ENCODE measurements at regions not wholly inside any gene's neighbourhood (a gene's known extent, or its start where the extent isn't known, plus 50 kb on each side); places are given as distances from the start of the nearest gene placed in this dataset.

DNA sequence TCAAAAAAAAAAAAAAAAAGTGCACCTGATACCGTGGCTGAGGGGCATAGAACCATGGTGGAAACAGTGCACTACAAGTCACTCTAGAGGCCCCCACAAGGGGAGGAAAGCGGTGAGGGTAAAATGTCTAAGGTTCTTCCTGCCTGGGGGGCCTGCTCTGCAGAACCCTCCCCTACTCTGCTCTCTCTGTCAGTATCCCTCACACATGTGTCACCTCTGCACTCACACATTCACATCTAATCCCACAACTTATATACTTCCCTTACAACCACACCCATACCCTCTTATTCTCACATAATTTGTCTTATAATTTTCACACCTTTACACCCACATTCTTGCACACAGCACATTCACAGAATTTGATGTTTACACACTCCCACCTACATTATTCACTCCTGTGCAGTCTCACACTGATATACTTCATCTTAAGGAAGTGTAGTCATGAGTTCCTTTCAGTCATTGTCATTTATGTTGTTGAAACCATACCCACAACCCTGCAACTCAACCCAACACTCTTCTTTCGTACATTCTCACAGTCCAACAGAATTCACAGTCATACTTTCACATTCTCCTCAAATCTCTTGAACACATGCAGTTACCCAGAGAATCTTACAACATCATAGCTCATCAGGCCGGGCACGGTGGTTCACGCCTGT lies 68.0 kb upstream of the PAX2 start:
- Histone ChIP-seq H4K20me1 (ENCODE audit: insufficient read depth, low read length) (no peaks in the 10 kb centered on the region), H3K4me3 (replicated peaks in 1 of 3; ENCODE audit: low read depth in 2 of 3, low read length in 3 of 3) (no peak overlapping the region), H3K4me1 (ENCODE audit: control insufficient read depth in 1 of 2, insufficient read depth in 2 of 2, low read length in 2 of 2) (no peaks in the 10 kb centered on the region), H3K9me3 (replicated peaks in 1 of 2; ENCODE audit: control insufficient read depth in 1 of 2, insufficient read depth in 1 of 2, low read length in 2 of 2) (peaks cover 0 to 1% of the 10 kb centered on the region in 2 donors), H3K27me3 (ENCODE audit: control insufficient read depth in 2 of 2, insufficient read depth in 2 of 2, low read length in 2 of 2) (peaks cover 46 to 66% of the 10 kb centered on the region in 2 donors), H3K36me3 (replicated peaks in 1 of 2; ENCODE audit: control insufficient read depth in 1 of 2, insufficient read depth in 2 of 2, low read length in 2 of 2) (no peaks in the 10 kb centered on the region), H3K79me2 (ENCODE audit: insufficient read depth, low read length) (no peaks in the 10 kb centered on the region), H3K4me2 (replicated peaks; ENCODE audit: extremely low read depth, low read length, poor library complexity, severe bottlenecking) (no peak overlapping the region), H2AFZ (ENCODE audit: insufficient read depth, low read depth, low read length, poor library complexity, severe bottlenecking) (no peak overlapping the region), H3K9ac (ENCODE audit: insufficient read depth, low read length, poor library complexity, severe bottlenecking) (no peak overlapping the region), H3K27ac (ENCODE audit: low read depth in 1 of 2, low read length in 2 of 2) (no peak overlapping the region)
- intact Hi-C loops (cut with micrococcal nuclease), result no loop called here
- Mint-ChIP-seq H3K36me3 (no peaks in the 10 kb centered on the region), H3K27ac (no peak overlapping the region), H3K9me3 (peaks cover 0 to 3% (median 0%) of the 10 kb centered on the region in 7 donors), H3K4me3 (no peak overlapping the region), H3K27me3 (ENCODE audit: low read depth in 3 of 3) (peaks cover 56 to 76% (median 62%) of the 10 kb centered on the region in 3 donors), H3K4me1 (no peaks in the 10 kb centered on the region)
- DNase-seq, result no peak
- WGBS (ENCODE audit: insufficient coverage), result 100% methylated on average over 1 of the region's 6 CpGs
- TF ChIP-seq, protein P1, sequence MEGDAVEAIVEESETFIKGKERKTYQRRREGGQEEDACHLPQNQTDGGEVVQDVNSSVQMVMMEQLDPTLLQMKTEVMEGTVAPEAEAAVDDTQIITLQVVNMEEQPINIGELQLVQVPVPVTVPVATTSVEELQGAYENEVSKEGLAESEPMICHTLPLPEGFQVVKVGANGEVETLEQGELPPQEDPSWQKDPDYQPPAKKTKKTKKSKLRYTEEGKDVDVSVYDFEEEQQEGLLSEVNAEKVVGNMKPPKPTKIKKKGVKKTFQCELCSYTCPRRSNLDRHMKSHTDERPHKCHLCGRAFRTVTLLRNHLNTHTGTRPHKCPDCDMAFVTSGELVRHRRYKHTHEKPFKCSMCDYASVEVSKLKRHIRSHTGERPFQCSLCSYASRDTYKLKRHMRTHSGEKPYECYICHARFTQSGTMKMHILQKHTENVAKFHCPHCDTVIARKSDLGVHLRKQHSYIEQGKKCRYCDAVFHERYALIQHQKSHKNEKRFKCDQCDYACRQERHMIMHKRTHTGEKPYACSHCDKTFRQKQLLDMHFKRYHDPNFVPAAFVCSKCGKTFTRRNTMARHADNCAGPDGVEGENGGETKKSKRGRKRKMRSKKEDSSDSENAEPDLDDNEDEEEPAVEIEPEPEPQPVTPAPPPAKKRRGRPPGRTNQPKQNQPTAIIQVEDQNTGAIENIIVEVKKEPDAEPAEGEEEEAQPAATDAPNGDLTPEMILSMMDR (IDR thresholded peaks at IDR 0.05), result no peak

DNA sequence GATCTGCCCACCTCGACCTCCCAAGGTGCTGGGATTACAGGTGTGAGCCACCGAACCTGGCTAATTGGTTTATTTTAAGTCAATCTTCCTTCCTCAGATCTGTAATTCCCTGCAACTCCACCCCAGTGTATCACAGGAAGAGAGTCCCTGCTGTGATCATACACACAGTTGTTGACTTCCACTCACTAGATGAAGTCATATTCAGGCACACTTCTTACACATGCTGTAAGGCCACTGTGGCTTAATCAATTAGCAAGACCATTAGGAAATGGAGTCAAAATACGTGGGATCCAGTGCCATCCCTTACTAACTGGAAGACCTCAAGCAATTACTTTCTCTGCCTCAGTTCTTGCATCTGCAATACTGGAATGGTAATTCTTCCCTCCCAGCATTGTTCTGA lies 66.1 kb upstream of the PAX2 start:
- Histone ChIP-seq H3K4me1 (ENCODE audit: control insufficient read depth in 1 of 2, insufficient read depth in 2 of 2, low read length in 2 of 2) (no peaks in the 10 kb centered on the region), H3K27ac (ENCODE audit: low read depth in 1 of 2, low read length in 2 of 2) (no peak overlapping the region), H3K9me3 (replicated peaks in 1 of 2; ENCODE audit: control insufficient read depth in 1 of 2, insufficient read depth in 1 of 2, low read length in 2 of 2) (peaks cover 0 to 9% of the 10 kb centered on the region in 2 donors), H3K4me2 (replicated peaks; ENCODE audit: extremely low read depth, low read length, poor library complexity, severe bottlenecking) (no peak overlapping the region), H4K20me1 (ENCODE audit: insufficient read depth, low read length) (no peaks in the 10 kb centered on the region), H2AFZ (ENCODE audit: insufficient read depth, low read depth, low read length, poor library complexity, severe bottlenecking) (no peak overlapping the region), H3K9ac (ENCODE audit: insufficient read depth, low read length, poor library complexity, severe bottlenecking) (no peak overlapping the region), H3K79me2 (ENCODE audit: insufficient read depth, low read length) (no peaks in the 10 kb centered on the region), H3K36me3 (replicated peaks in 1 of 2; ENCODE audit: control insufficient read depth in 1 of 2, insufficient read depth in 2 of 2, low read length in 2 of 2) (no peaks in the 10 kb centered on the region), H3K27me3 (ENCODE audit: control insufficient read depth in 2 of 2, insufficient read depth in 2 of 2, low read length in 2 of 2) (peaks cover 53 to 70% of the 10 kb centered on the region in 2 donors), H3K4me3 (replicated peaks in 1 of 3; ENCODE audit: low read depth in 2 of 3, low read length in 3 of 3) (no peak overlapping the region)
- H3K36me3 Mint-ChIP-seq, result no peaks in the 10 kb centered on the region
- H3K27ac Mint-ChIP-seq, result no peak overlapping the region
- DNase-seq, result no peak
- H3K4me1 Mint-ChIP-seq, result no peaks in the 10 kb centered on the region
- H3K27me3 Mint-ChIP-seq (ENCODE audit: low read depth in 3 of 3), result peaks cover 59 to 79% (median 66%) of the 10 kb centered on the region in 3 donors
- TF ChIP-seq, protein P1 (IDR thresholded peaks at IDR 0.05), result no peak
- intact Hi-C loops (cut with micrococcal nuclease), result no loop called here
- peaks cover 0 to 3% (median 0%) of the 10 kb centered on the region in 7 donors for H3K9me3 Mint-ChIP-seq
- WGBS (ENCODE audit: insufficient coverage), result 20% methylated on average over 1 of the region's 3 CpGs
- H3K4me3 Mint-ChIP-seq, result peak overlapping the region in 1 of 2 donors; percentile 64
